ENCODE measurements at regions not wholly inside any gene's neighbourhood (a gene's known extent, or its start where the extent isn't known, plus 50 kb on each side); places are given as distances from the start of the nearest gene placed in this dataset.
"Not testable (repeated sequence)": the region's sequence is repeated elsewhere in the genome, so short reads cannot be mapped to it uniquely, and the experiment has no call there.

DNA sequence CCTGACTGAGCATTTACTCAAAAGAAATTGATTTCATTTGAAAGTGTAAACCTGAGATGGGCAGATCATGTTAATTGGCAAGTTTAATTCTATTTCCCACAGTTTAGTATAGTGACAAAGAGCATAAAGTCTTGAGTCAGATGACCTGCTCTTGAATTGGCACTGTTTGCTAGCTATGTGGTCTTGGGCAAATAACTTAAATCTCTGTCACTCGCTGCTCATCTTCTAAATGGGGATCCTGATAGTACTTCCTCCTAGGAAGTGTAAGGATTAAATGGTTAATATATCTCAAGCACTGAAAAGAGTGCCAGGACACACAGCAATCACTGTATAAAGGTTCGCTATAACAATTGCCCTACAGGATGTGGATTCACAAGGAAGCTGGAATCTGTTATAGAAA is 242.8 kb upstream of the JADE1 start:
- DNase-seq (ENCODE audit: low spot score) = no peak

DNA sequence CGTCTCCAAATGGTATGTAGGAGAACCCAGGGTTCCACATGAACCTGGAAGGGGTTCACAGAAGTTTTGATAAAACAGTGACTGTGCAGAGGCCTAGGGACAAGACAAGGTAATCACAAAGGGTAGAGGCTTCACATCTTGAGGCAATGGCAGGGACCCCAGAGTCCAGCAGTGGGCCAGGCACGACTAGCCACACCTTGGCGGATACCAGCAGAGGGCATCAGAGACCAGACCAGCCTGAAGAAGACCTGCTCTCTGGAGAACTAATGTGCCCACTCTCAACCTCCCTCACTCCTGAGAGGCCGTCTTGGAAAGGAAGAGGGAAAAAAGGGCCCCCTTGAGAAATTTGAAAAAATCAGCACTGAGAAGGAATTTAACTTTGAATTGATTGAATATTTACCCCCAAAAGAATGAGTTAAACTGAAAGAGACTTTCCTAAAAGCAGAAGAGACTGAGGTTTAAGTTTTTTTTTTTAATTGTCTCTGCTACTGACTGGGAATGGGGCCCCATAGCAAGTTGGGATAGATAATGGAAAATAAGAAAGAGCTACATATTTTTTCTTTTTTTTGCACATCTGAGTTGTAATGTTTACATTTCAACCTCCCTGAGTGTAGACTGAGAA is 243.8 kb upstream of the JADE1 start:
- DNase-seq (ENCODE audit: low spot score) = peak; percentile 55

GRCh38 chr4:128565054-128565453 is 244.4 kb upstream of the JADE1 start:
- DNase-seq (ENCODE audit: low spot score) = no peak

DNA sequence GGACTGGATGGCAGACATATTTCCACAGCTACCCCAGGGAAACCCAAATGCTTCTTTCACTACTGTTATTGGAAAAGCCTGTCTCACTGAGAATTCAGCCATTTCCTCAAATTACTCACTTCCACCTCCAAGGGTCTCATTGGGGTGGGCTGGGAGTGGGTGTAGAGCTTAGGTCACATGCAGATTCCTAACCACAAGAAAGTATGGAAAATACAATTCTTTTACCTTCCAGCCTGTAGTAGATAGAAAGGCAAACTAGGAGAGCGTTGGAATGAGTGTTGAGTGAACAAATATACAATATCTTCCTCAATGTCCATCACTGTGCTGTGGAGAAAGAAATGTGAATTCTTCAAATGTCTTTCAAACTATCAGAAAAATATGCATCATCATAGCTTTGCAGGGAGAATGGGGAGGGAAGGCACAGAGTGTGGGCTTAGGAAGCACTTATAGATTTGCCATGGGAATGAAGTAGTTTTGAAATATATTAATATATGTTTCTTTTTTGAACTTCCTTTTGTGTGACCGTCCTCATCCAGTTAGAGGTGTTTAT is 245.3 kb upstream of the JADE1 start:
- DNase-seq (ENCODE audit: low spot score) = no peak

GRCh38 chr4:128560754-128561495 is 248.6 kb upstream of the JADE1 start:
- DNase-seq (ENCODE audit: low spot score) = no peak

GRCh38 chr4:128558896-128559679 is 250.4 kb upstream of the JADE1 start:
- no peak for DNase-seq (ENCODE audit: low spot score)

- no peak for DNase-seq (ENCODE audit: low spot score)
These were observed 252.7 kb upstream of the JADE1 start for GRCh38 chr4:128556756-128557155.

DNA sequence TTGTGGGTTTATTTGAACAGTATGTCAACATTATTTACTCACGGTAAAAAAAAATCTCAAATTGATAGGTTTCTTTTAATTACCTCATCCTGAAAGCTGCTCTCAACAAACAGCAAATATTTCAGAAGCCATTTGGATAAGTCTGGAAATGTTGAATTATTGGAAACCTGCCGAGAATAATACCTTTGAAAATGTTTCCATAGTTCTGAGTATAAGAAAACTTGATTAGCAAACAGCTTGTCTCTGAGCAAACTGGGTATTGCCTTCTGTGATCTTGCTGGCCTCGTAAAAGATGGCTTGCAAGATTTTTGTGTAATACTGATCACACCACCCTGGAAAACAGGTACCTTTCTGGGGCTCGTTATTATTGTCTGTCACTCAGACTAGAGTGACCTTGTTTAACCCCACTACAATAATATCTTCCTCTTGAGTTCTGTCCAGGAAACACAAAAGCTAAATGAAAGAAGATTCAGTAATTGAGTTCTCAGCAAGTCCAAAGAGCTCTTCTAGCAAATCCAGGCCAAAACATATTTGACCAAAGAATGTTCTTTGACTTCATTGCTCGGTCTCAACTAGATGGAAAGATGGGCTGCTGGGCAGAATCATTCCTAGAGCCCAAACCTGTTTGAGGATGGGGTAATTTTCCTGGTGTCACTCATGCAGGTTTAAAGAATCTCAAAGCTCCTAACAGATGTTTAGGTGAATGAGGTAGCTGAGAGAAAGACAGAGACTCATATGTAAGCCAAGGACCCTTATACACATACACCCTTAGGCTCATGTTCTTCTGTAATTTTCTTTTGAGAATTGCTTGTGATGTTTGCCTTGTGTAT is 255.6 kb upstream of the JADE1 start:
- DNase-seq (ENCODE audit: low spot score) = no peak

GRCh38 chr4:128552586-128552907 is 257.0 kb upstream of the JADE1 start:
- no peak for DNase-seq (ENCODE audit: low spot score)

GRCh38 chr4:128551280-128551679 is 258.2 kb upstream of the JADE1 start:
- DNase-seq (ENCODE audit: low spot score) = no peak

GRCh38 chr4:128550060-128550459 is 259.4 kb upstream of the JADE1 start:
- DNase-seq (ENCODE audit: low spot score) = no peak

DNA sequence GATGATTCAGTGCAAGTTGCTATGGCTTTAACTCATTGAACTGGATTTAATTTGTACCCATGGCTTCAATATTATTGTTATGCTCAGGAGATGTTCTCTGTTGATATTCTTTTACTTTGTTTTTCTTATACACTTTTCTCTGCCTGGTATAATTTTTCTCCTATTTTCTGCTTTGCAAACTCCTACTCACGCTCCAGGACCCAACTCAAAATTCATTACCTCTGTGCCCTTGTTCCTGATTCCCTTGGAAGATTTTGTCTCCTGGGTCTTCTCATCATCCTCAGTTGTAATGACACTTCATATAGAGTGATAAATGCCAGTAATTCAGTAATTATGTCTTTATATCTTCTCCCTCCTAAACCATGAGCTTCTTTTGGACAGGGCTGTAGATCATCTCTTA is 259.9 kb upstream of the JADE1 start:
- DNase-seq (ENCODE audit: low spot score) = no peak

GRCh38 chr4:128548381-128548780 is 260.8 kb upstream of the PGRMC2 start:
- no peak for DNase-seq (ENCODE audit: low spot score)

DNA sequence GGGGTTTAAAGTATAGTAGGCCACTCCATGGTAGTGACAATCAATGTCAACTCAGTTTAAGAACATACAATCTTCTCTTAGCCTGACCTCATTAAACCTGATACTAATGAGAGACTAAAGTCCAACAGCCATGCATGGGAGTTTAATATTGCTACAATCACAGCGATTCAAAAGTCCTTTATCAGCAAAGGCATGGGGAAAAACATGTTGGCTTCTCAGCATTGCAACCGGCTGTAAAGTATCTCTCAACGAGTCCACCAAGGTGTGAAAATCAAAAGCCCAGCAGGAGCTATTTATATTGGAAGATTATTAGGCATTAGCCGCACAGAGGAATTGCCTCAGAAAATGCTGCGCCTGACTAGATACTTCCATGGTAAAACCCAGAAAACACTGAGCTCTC is 256.7 kb upstream of the PGRMC2 start:
- no peak for DNase-seq (ENCODE audit: low spot score)

DNA sequence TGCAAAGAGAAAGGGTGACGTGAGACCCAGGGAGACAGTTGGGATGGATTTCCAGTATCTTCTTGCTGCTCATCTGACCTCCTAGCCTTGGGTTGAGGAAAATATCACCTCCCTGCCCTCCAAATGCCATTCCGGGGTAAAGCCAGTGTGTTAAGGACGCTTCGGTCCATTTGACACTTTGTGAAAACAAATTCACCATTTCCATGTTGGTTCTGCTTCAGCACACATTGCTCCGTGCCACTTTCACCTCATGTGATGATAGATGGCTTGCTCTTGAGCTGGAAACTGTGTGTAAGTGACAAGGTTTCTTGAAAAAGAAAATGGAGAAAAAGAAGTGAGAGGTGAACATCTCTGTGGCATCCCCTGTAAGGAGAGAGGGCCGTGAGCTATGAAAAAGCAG is 256.1 kb upstream of the PGRMC2 start:
- DNase-seq (ENCODE audit: low spot score) = no peak

DNA sequence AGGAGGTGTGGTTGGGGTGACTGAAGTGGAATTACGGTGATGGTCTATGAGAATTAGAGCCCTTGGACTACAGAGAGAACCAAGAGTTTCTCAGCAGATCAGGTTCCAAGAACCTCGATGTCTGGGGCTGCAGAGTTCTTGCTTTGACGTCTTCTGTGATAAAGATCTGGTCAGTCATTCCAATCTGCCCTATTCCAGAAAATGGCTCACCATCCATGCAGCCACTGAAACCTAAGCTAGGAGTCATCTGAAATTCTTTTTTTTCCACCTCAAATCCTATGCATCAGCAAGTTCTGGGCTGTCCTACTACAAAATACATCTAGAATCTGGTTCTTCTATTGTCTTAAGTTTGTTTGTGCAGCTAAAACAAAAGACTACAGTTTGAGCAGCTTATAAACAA is 254.4 kb upstream of the PGRMC2 start:
- DNase-seq (ENCODE audit: low spot score) = no peak

DNA sequence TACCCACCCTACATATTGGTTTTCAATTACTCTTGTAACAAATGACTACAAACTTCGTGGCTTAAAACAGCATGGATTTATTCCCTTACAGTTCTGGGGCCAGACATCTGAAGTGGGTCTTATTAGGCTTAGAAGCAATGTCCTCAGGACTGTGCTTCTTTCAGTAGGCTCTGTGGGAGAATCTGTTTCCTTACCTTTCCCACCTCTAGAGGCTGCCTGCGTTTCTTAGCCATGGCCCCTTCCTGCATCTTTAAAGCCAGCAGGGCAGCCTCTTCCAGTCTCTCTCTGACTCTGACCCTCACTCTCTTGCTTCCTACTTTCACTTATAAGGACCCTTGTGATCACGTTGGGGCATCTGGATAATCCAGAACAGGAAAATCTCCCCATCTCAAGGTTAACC is 252.5 kb upstream of the PGRMC2 start:
- no peak for DNase-seq (ENCODE audit: low spot score)

- DNase-seq (ENCODE audit: low spot score) = no peak
These were observed 250.7 kb upstream of the PGRMC2 start for GRCh38 chr4:128538111-128538882.

DNA sequence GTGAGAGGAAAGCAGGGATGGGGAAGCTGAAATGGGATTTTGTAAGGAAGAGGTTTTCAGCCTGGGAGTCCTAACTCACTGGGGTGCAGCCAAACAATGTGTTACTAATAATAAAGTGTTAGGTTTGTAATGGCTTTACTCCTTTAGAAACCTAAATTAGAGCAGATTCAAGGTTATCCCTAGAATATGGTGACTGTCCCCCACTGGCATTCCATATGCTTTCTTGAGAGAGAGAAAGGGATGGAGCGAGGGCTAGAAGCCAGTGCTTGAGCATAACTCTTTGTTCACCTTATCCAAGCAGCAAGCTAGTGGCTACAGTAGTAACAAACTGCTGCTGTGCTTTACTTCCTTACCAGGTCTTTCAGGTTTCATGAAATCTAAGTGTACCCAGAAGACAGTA is 249.1 kb upstream of the PGRMC2 start:
- DNase-seq (ENCODE audit: low spot score) = no peak

DNA sequence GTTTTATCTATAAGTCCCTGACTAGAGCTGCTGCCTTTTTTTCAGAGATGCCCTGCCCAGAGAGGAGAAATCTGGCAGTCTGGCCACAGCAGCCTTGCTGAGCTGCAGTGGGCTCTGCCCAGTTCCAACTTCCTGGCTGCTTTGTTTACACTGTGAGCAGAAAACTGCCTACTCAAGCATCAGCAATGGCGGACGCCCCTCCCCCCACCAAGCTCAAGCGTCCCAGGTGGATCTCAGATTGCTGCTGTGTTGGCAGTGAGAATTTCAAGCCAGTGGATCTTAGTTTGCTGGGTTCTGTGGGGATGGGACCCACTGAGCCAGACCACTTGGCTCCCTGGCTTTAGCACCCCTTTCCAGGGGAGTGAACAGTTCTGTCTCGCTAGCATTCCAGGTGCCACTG is 247.9 kb upstream of the PGRMC2 start:
- not testable (repeated sequence) for DNase-seq (ENCODE audit: low spot score)

DNA sequence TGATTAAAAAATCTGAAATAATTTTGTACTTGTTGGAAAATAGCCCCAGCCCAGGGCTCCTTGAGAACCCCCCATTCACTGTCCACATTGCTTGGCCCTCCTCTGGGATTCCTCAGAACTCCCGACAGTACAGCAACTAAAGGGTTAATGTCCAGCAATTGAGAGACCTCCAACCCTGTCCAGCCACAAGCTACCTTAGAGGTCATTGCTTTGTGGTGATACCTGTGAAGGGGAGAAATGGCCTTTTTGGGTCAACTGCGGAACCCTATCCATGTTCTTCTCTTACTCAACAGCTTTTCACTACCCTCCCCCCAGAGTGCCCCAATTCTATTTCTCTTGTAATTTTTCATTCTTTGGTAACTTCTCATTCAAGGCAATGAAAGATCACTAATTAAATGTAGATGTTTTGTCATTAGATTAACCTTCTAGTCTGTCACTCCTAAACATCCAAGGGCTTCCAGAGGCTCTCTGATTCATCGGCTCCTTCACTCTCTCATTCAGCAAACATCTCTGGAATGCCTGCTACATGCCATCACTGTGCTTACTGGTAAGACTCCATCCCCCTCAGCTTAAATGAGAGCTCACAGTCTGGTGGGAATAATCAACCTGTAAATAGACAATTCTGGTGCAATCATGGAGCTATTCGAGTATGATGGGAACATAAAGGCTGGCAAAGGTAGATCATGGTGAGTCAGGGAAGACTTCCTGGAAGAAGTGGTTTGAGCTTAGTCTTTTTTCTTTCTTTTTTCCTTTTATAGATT is 241.4 kb upstream of the PGRMC2 start:
- no peak for DNase-seq (ENCODE audit: low spot score)
